GF-D8 (cell line): ENCODE measurements at regions not wholly inside any gene's neighbourhood (a gene's known extent, or its start where the extent isn't known, plus 50 kb on each side); places are given as distances from the start of the nearest gene placed in this dataset.

Source experiments
- DNase-seq: peaks from one replicate; lab custom pipeline; 2025; lab: John Stamatoyannopoulos, UW

DNA sequence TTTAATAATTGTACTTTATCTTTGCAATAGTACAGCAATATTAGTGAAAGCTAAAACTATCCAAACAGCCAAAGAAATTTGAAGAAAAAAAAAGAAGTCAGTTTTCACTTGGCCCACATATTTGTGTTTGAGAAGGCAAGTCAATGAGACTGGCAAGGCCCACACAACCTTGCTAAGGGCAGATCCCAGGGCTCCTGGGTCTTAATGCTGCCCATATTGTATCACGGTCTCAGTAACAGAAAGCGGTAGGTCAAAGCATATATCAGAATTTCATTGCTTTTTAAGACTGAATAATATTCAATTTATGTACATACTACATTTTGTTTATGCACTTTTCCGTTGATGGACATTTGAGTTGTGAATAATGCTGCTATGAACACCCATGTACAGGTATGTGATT is 262.0 kb upstream of the TOPAZ1 start:
- no peak for DNase-seq

DNA sequence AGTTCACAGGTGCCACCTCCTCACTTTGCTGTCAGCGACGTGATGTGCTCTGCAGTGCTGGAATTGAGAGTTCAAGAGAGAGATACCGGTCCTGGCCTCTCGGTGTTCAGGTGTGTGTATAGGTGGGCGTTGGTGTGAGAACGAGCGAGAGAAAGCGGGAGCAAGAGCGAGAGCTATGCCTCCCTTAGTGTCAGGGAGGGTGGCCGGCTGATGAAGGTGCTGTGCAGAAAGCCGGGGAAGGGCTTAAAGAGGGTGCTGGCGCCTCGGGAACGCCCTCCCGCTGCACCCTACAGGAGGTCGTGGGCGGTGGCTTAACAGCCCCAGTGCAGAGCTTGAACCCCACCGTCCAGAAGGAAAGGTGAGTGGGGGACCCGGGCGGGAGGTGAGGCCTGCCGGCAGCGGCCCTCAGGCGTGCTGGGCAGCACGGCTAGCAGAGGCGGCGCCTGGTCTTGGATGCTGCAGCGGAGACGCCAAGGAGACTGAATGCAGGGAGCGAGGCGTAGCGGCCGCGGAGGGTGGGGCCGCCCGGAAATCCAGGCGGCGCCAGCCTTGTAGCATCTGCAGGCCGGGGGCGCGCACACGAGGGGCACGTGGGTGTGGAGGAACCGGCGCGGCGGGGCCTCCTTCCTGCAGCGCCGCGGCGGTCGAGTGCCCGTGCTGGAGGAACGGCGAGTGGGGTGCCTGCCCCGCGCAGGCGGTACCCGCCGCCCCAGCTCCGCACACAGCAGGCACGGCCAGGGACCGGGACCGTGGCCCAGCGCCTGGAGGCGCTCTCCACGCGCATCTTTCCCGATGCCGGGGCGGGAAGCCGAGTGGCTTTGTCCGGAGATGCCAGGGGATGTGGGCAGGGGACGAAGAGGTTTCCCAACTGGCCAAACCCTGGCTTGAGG is 246.8 kb upstream of the TOPAZ1 start:
- DNase-seq: no peak

GRCh38 chr3:43995547-43996378 is 245.9 kb upstream of the TOPAZ1 start:
- no peak for DNase-seq

DNA sequence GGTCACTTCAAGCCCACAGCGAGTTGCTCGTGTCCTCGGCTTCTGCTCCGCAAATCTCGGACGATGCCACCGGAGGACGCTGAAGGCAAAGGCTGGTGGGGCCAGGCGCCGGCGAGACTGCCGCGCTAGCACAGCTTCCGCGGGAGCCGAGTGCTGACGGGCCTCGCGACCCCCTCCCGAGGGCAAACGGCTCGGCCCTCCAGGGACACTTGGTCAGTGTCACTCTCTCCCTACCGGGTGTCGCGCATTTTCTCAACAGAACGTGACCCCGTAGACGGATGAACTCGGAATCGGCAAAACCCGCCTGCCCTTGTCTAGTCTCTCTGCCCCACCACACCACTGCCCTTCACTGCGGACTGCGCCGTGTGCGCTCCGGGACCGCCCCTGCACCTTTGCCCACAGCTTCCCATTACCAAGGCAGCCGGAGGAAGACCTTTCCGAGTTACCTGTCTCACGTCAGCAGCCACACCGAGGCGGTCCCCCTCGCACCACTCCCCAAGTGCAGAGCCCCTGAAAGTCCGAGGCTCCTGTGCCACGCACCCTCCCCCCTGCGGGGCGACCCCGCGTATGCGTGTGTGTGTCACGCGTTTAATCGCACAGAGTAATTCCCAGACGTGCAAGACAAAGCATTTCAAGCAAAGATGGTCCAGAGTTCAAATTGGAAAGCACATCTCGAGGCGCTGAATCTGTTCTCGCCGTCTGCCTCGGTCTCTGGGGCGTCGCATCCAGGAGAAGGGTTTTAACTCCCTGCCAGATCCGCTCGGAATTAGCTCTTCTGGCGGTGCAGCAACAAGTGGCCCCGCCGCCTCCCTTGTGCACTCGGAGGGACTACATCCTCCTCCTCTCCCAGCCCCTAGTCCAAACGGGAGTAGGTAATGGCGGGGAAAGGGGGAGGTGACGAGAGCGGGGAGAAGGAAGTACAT is 245.0 kb upstream of the TOPAZ1 start:
- DNase-seq: no peak

DNA sequence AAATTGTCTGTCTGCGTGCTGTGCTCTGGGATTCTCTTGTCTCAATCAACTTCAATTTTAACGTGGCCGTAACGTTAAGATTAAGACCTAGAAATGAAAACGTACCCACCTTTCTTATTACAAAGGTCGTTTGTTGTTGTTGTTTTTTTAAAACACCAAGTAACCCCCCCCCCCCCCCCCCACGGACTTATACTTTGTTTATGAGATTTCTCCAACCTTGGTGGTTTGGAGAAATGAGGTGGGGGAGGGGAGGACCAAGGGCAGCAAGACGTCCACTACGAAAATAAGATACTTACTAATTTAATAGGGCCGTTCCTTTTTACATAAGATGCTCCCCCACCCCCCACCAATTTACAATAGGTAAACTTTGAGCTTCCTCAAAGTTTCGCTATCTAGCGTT is 244.4 kb upstream of the TOPAZ1 start:
- DNase-seq: no peak

DNA sequence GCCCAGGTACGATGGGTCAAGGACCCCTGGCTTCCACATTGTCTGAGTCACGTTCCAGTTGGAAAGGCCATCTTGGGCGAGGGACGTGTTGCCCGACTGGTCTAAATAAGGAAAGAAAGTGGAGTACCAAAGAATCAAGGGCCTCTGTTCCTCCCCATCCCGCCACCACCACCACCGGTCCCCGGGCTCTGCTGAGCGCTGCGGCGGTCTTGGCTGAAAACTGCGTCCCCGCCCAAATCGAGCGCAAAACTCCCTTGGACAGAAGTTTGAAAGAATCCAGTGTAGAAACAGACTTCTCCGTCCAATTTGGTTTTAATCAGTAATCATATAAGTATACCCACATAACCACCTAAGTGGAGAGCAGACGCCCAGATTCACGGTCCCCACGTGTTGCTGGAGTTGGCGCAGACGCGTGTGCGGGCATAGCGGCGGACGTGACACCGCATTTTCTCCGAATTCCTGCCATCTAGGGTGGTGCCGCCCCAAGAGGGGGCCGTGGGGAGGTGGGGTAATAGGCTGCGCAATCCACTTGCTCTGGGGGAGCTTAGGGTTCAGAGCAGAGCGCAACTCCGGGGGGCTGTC is 243.8 kb upstream of the TOPAZ1 start:
- no peak for DNase-seq

DNA sequence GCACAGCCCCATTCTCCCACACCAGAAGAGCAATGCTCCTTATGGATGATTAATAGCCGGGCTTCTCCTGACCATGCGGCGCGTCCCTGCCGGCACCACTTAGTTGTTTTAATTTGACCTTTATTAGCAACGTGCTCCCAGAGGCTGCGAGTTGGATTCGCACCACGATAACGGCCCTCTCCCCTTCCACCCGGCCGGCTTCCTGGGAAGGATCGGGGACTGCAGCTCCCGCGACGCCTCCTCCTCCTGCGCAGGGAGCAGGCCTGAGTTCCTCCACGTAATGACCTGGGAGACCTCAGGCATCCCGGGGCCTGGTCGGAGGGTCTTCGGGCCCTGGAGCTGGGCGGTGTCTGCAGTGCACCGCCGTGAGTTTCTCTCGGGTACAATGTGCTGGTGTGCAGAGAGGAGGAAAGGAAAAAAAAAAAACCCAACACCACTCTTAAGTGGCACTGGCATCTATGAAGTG is 243.3 kb upstream of the TOPAZ1 start:
- no peak for DNase-seq

DNA sequence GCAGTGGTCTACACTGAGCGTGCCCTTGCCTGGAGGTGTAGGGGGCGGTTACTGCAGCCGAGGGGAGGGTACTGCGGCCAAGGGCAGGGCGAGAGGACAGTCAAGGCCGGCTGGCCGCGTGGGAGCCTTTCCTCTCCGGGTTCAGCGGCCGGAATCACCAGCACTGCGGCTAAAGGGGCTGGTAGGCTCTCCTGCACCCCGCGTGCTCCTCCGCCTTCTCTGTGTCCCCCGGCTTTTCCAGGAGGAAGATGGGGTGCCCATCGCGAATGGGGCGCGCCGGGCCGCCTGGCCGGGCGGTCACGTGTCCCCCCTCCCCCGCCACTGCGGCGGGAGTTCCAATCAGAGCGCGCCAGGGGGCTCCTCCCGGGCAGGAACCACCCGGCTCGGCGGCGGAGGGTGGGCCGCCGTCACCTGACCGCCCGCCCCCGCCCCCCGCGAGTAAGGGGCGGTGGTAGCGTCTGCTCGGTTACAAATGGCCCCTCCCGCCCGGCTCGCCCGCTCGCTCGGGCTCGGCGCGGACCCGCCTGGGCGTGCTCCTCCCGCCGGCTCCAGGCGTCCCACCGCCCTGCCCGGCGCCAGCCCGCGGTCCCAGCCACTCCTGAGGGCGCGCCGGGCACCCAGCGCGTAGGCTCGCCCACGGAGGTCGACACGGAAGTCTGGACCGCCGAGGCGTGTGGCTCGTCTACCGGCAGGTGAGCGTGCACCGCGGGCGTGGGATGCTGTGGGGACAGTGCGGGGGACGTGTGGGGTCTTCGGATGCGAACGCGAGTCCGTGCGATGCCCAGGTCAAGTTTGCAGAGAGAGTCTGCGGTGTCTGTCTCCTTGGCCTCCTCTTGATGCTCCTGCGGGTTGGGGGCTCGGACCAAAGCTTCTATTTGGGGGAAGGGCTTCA is 242.6 kb upstream of the TOPAZ1 start:
- no peak for DNase-seq

- no peak for DNase-seq
Measured at GRCh38 chr3:43999728-44000319, 241.9 kb upstream of the TOPAZ1 start.

DNA sequence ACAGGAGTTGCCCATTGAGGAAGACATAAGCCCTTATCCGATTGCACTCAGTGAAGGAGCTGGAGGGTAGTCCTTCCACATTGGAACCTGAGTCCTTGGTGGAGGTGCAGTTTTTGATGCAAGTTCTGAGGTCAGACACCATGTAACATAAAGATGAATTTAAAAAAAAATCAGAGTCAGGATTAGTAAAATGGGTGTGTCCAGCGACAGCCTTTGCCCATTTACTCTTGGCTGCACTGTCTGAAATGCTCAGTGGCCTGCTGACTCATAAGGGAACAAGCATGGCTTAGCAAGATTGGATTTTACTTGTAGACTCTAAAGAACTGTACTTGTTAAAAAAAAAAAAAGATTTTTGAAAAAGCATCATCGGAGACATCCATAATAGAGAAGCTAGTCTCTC is 241.1 kb upstream of the TOPAZ1 start:
- DNase-seq: no peak

DNA sequence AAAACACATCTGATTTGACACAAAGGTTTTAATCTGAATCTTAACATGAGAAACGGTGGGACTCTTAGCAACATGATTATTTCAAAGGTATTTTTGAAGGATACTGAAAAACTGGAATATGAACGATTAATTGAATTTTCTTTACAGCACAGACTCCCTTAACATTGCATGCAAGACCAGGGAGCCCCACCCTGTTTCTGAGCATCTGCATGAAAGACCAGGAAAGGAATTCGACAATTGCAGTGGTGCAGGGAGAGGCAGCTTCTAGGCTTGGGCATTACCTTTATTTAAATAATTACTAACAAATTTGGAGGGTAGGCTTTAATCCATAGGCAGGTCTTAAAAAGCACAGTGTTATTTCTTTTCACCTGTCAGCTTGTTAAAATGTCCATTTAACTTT is 240.6 kb upstream of the TOPAZ1 start:
- DNase-seq: no peak

- DNase-seq: no peak
Measured at GRCh38 chr3:44003801-44004200, 237.9 kb upstream of the TOPAZ1 start.

DNA sequence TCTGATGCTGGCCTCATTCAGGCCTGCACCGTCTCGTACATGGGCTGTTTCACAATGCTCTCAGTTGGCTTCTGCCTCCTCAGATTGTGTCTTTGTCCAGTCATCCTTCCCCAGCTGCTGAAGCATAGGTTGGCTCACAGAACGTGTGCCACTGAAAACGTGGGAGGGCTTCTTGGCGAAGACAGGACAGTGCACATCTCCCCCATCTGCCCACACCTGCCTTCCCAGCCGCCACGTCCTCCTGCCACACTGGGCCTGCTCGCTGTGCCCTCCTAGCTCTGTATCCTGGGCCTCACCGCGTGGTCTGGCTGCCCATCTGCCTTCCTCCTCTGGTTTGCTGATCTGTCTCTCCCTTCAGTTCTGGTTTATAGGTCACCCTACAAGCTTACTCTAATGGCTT is 230.0 kb upstream of the TOPAZ1 start:
- DNase-seq: no peak

- no peak for DNase-seq
Measured at GRCh38 chr3:44012160-44012899, 229.4 kb upstream of the TOPAZ1 start.

DNA sequence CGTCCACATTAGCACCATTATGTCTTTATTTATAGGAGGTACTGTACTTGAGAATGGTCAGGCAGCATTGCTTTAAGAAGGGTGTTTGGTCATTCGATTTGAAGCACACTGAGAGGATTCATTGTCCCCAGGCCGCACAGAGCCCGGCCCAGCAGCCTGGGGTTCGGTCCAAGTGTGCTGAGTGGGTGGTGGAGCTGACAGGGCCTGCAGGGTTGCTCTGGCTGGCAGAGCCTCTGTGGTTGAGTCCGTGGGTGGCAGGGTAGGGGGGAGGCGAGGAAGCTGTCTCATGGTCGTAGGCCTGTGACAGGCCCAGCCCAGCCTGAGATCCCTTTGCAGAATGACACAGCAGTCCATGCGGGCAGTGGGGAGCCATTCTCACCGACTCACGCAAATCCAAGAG is 227.7 kb upstream of the TOPAZ1 start:
- DNase-seq: no peak

DNA sequence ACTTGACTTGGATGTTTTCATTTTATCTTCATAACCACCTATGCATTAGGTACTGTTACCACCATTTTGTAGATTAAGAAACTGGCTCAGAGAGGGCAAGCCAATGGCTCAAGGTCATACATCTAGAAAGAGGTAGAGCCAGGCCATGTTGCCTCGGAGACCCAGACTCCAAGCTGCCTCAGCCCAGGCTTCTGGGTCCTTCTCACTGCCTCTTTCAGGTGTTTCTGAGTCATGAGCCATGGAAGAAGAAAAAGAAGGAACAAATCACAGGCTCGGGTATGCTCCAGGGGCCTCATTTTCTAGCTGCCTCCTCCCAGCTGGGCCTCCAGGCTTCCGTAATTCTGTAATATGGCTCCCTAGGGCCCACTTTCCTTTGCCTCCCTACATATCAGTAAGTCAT is 226.5 kb upstream of the TOPAZ1 start:
- no peak for DNase-seq

DNA sequence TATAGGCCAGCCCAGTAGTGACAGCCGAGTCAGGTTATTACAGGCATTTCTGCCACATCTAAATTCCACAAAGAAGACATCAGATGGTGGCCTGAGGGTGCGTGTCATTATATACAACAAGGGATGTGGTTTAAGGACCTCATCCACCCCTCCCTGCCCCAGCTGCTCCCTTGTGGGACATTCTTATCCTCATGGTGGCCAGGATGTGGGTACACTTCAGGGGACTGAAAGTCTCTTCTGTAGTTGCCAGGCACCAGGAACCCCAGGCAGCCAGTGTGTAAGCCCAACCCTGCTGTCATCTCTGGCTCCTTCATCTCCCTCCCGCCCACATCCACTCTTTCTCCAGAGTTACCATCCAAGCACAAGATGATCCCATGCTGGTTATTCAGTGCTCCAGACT is 224.9 kb upstream of the TOPAZ1 start:
- no peak for DNase-seq

DNA sequence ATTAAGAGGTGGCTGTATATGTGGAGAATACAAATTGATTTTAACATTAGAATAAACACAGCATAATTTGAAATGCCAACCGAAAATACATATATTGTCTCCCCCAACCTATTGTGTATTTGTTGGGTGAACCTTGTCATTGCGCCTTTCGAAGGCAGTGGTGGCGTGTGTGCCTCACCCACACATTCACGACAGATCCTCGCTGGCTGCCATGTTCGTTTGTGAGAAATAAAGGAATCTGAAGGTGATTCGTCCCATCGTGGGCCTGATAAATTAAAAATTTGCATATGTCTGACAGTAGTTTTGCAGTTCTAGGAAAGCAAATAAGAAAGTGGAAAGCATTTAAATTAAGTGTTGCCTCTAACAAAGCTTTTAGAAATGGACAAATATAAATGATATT is 222.8 kb upstream of the TOPAZ1 start:
- DNase-seq: no peak

DNA sequence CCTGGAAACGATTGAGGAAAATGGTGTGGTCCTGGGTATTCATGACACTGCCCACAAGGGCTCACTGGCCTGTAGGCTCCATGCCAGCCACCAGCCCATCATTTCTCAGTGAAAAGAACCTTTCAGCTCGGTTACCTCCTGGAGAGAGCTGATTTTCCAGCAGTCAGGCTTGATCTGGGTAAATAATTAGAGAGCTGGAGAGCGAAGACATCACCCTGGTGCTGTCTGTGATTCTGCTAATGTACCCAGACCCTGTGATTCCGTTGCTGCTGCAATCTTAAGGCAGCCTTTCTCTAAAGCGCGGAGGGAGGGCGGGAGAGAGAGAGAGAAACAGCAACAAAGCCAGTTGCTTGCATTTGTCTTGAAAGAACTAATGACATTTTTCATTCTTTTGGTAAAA is 221.9 kb upstream of the TOPAZ1 start:
- no peak for DNase-seq

DNA sequence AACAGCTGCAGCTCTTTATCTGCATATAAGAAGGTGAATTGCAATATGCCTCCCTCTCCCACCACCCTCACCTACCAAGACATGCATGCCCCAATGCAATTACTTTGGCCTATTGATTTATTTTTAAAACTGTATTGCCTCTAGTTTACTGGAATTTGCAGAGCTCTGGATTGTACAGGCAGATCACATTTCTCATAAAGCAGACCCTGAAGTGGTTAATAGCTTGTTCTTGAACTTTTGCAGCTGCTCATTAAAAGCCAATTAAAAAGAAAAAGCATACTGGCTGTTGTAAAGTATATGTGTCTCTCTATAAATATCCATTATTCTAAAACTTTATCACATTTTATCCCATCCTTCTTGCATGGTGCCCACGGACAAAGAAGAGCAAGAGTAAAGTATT is 221.5 kb upstream of the TOPAZ1 start:
- no peak for DNase-seq
